Panc1 (cell line): ENCODE measurements at regions not wholly inside any gene's neighbourhood (a gene's known extent, or its start where the extent isn't known, plus 50 kb on each side); places are given as distances from the start of the nearest gene placed in this dataset.

ENCODE experiments used
- ATAC-seq: fragments of 200-7000 bp; cut with Tn5 transposase; 2 replicates; pipeline ENCODE4 v1.9.1; 2020; ENCODE audit warnings: mild to moderate bottlenecking, moderate library complexity
- BruUV-seq: library from RNA; stranded (reverse); fragments of 400-500 nt; replicated peaks from 2 replicates; lab custom pipeline; 2021; lab: Mats Ljungman, UMichigan
- CTCF ChIA-PET: fragments of 300-600 bp; sonication (Branson Sonifier 250); formaldehyde crosslinking; loops from one replicate; lab custom pipeline; 2022; ENCODE audit warnings: antibody characterized with exemption; lab: Charles Lee
- POLR2A ChIA-PET: fragments of 300-600 bp; sonication (Branson Sonifier 250); formaldehyde crosslinking; loops from one replicate; lab custom pipeline; 2022; ENCODE audit warnings: antibody characterized with exemption; lab: Charles Lee
- DNase-seq: peaks from one replicate; pipeline ENCODE4 v3.0.0-alpha.2; 2010; ENCODE audit warnings: low read depth, low spot score
- H3K27ac ChIP-seq: 2 replicates; pipeline ENCODE4 v1.5.1; 2011; ENCODE audit warnings: mild to moderate bottlenecking, low read length, inconsistent platforms
- H3K27me3 ChIP-seq: fragments of 200-500 bp; sonication (Bioruptor generic); 2 replicates; pipeline ENCODE4 v1.6.0; 2014; ENCODE audit warnings: low read length, inconsistent platforms; ENCODE audit not compliant: control insufficient read depth, insufficient read depth
- H3K36me3 ChIP-seq: fragments of 200-500 bp; sonication (Bioruptor generic); 2 replicates; pipeline ENCODE4 v1.5.1; 2014; ENCODE audit warnings: inconsistent platforms, mild to moderate bottlenecking, low read length, moderate library complexity; ENCODE audit not compliant: control insufficient read depth, insufficient read depth
- H3K4me1 ChIP-seq: 2 replicates; pipeline ENCODE4 v1.5.1; 2011; ENCODE audit warnings: inconsistent platforms, mild to moderate bottlenecking, low read length, moderate library complexity; ENCODE audit not compliant: control insufficient read depth, insufficient read depth
- H3K4me3 ChIP-seq, 2 experiments: 2 replicates each; pipeline ENCODE4 v1.5.1; 2011 to 2012; ENCODE audit warnings: low read depth in 2 of 2, low read length in 2 of 2, mild to moderate bottlenecking in 2 of 2, inconsistent platforms in 1 of 2, moderate library complexity in 1 of 2
- H3K9me3 ChIP-seq: fragments of 200-500 bp; sonication (Bioruptor generic); 2 replicates; pipeline ENCODE4 v1.5.1; 2014; ENCODE audit warnings: low read depth, mild to moderate bottlenecking, inconsistent platforms, low read length, moderate library complexity; ENCODE audit not compliant: control insufficient read depth, insufficient read depth
- POLR2AphosphoS5 ChIP-seq: IDR thresholded peaks from 2 replicates; pipeline ENCODE4 v1.6.1; 2012; ENCODE audit warnings: mild to moderate bottlenecking, low read depth, low read length, moderate library complexity
- SIN3A ChIP-seq: IDR thresholded peaks from 2 replicates; pipeline ENCODE4 v1.6.1; 2012; ENCODE audit warnings: low read depth, mild to moderate bottlenecking, low read length, moderate library complexity, borderline replicate concordance; ENCODE audit not compliant: insufficient read depth
- TCF7L2 ChIP-seq: IDR thresholded peaks from 2 replicates; pipeline ENCODE4 v1.6.1; 2011; ENCODE audit warnings: mild to moderate bottlenecking, low read depth, low read length, inconsistent platforms
- in situ Hi-C: cut with HindIII; loops from 2 replicates; pipeline ENCODE4 v1.10.0; 2016; ENCODE audit warnings: low sequenced_read_pairs, low pct_unique_long_range_greater_than_20kb
- intact Hi-C: fragments of 100-400 bp; cut with micrococcal nuclease; formaldehyde crosslinking; loops from one replicate; pipeline ENCODE4 v1.10.0; 2022; ENCODE audit not compliant: unreplicated experiment
- TF ChIP-seq, protein P1 (sequence below), 2 experiments: IDR thresholded peaks; 2 replicates each; pipeline ENCODE4 v1.6.1; 2011 to 2012; ENCODE audit warnings: low read depth in 2 of 2, control low read depth in 1 of 2, low read length in 1 of 2, mild to moderate bottlenecking in 1 of 2, moderate library complexity in 1 of 2; ENCODE audit not compliant: insufficient read depth in 1 of 2
- TF ChIP-seq, protein P2 (sequence below): fragments of 450-650 bp; IDR thresholded peaks from 2 replicates; pipeline ENCODE4 v1.5.1; 2017; ENCODE audit warnings: mild to moderate bottlenecking

DNA sequence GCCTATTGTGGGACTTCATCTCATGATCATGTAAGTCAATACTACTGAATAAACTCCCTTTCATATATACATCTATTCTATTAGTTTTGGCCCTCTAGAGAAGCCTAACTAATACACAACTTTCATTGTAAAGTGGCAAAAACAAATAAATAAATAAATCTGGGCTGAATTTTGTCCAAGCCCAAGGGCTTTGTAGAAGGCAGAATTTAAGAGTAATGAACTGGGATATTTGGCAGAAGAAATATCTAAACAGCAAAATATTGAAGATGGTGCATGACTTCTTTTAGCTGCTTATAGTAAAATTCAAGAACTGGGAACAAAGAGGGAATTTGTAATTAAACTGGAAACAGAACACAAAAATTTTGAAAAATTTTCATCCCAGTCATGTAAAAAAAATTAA lies 246.7 kb upstream of the GULP1 start:
- DNase-seq (no peak), ATAC-seq (no peak)
- POLR2A ChIA-PET = no interaction called here
- Histone ChIP-seq H3K4me3 (no peak overlapping the region), H3K27me3 (no peaks in the 10 kb centered on the region), H3K27ac (no peak overlapping the region), H3K4me1 (no peaks in the 10 kb centered on the region), H3K9me3 (no peaks in the 10 kb centered on the region), H3K36me3 (no peaks in the 10 kb centered on the region)
- TF ChIP-seq, protein P1, sequence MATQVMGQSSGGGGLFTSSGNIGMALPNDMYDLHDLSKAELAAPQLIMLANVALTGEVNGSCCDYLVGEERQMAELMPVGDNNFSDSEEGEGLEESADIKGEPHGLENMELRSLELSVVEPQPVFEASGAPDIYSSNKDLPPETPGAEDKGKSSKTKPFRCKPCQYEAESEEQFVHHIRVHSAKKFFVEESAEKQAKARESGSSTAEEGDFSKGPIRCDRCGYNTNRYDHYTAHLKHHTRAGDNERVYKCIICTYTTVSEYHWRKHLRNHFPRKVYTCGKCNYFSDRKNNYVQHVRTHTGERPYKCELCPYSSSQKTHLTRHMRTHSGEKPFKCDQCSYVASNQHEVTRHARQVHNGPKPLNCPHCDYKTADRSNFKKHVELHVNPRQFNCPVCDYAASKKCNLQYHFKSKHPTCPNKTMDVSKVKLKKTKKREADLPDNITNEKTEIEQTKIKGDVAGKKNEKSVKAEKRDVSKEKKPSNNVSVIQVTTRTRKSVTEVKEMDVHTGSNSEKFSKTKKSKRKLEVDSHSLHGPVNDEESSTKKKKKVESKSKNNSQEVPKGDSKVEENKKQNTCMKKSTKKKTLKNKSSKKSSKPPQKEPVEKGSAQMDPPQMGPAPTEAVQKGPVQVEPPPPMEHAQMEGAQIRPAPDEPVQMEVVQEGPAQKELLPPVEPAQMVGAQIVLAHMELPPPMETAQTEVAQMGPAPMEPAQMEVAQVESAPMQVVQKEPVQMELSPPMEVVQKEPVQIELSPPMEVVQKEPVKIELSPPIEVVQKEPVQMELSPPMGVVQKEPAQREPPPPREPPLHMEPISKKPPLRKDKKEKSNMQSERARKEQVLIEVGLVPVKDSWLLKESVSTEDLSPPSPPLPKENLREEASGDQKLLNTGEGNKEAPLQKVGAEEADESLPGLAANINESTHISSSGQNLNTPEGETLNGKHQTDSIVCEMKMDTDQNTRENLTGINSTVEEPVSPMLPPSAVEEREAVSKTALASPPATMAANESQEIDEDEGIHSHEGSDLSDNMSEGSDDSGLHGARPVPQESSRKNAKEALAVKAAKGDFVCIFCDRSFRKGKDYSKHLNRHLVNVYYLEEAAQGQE (IDR thresholded peaks at IDR 0.05; ENCODE audit: insufficient read depth in 1 of 2, low read depth in 2 of 2, low read length in 1 of 2) = no peak
- no peak for TF ChIP-seq TCF7L2
- BruUV-seq = no TSS peak
- in situ Hi-C loops (no loop called here), intact Hi-C loops (no loop called here)
- CTCF ChIA-PET = no interaction called here

DNA sequence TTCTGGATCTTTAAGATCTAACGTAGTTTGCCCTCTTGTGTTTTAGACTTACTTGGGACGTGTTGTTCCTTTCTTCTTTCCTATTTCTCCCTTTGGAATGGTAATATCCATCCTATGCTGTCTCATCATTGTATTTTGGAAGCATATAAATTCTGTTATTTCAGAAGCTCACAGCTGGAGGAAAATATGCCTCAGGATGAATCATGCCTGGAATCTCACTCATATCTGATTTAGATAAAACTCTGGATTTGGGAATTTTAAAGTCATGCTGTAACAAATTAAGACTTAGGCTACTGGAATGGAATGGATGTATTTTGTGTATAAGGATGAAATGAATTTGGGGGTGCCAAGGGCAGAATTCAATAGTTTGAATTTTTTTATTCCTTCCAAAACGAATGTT lies 245.2 kb upstream of the GULP1 start:
- no TSS peak for BruUV-seq
- Histone ChIP-seq H3K27me3 (no peaks in the 10 kb centered on the region), H3K36me3 (no peaks in the 10 kb centered on the region), H3K27ac (no peak overlapping the region), H3K4me1 (no peaks in the 10 kb centered on the region), H3K4me3 (no peak overlapping the region), H3K9me3 (no peaks in the 10 kb centered on the region)
- ATAC-seq = no peak
- POLR2A ChIA-PET = no interaction called here
- TF ChIP-seq, protein P1 (IDR thresholded peaks at IDR 0.05; ENCODE audit: insufficient read depth in 1 of 2, low read depth in 2 of 2, low read length in 1 of 2) = no peak
- TF ChIP-seq TCF7L2 = no peak
- TF ChIP-seq SIN3A = no peak
- TF ChIP-seq POLR2AphosphoS5 = no peak
- TF ChIP-seq, protein P2, sequence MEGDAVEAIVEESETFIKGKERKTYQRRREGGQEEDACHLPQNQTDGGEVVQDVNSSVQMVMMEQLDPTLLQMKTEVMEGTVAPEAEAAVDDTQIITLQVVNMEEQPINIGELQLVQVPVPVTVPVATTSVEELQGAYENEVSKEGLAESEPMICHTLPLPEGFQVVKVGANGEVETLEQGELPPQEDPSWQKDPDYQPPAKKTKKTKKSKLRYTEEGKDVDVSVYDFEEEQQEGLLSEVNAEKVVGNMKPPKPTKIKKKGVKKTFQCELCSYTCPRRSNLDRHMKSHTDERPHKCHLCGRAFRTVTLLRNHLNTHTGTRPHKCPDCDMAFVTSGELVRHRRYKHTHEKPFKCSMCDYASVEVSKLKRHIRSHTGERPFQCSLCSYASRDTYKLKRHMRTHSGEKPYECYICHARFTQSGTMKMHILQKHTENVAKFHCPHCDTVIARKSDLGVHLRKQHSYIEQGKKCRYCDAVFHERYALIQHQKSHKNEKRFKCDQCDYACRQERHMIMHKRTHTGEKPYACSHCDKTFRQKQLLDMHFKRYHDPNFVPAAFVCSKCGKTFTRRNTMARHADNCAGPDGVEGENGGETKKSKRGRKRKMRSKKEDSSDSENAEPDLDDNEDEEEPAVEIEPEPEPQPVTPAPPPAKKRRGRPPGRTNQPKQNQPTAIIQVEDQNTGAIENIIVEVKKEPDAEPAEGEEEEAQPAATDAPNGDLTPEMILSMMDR = no peak
- intact Hi-C loops = no loop called here
- in situ Hi-C loops = no loop called here
- CTCF ChIA-PET = no interaction called here
- no peak for DNase-seq
